ENCODE measurements at regions not wholly inside any gene's neighbourhood (a gene's known extent, or its start where the extent isn't known, plus 50 kb on each side); places are given as distances from the start of the nearest gene placed in this dataset.

DNA sequence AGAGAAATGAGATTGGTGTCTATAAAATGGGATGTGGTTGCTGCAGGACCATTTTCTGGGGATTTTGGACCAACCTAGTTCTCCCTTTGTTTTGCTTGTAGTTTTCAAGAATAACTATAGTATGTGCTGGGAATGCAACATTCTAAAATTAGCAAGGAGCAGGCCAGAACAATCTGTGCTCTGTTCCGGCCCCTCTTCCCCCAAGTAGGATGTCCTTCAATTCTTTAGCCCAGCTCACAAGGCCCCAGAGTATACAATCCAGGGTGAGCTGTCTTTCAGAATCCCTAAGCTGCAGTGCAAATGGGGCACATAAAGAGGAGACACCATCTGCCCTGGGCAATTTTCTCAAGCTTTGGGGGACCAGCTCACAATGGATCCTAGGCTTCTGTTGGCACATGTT is 809.1 kb downstream of the TNS3 start:
- TF ChIP-seq, protein P1, sequence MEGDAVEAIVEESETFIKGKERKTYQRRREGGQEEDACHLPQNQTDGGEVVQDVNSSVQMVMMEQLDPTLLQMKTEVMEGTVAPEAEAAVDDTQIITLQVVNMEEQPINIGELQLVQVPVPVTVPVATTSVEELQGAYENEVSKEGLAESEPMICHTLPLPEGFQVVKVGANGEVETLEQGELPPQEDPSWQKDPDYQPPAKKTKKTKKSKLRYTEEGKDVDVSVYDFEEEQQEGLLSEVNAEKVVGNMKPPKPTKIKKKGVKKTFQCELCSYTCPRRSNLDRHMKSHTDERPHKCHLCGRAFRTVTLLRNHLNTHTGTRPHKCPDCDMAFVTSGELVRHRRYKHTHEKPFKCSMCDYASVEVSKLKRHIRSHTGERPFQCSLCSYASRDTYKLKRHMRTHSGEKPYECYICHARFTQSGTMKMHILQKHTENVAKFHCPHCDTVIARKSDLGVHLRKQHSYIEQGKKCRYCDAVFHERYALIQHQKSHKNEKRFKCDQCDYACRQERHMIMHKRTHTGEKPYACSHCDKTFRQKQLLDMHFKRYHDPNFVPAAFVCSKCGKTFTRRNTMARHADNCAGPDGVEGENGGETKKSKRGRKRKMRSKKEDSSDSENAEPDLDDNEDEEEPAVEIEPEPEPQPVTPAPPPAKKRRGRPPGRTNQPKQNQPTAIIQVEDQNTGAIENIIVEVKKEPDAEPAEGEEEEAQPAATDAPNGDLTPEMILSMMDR (IDR thresholded peaks at IDR 0.05): no peak
- TF ChIP-seq POLR2A (IDR thresholded peaks at IDR 0.05): no peak
- no peak for TF ChIP-seq POLR2AphosphoS5 (IDR thresholded peaks at IDR 0.05; ENCODE audit: insufficient read depth in 1 of 2, low read depth in 1 of 2)
